ENCODE measurements at regions not wholly inside any gene's neighbourhood (a gene's known extent, or its start where the extent isn't known, plus 50 kb on each side); places are given as distances from the start of the nearest gene placed in this dataset.

DNA sequence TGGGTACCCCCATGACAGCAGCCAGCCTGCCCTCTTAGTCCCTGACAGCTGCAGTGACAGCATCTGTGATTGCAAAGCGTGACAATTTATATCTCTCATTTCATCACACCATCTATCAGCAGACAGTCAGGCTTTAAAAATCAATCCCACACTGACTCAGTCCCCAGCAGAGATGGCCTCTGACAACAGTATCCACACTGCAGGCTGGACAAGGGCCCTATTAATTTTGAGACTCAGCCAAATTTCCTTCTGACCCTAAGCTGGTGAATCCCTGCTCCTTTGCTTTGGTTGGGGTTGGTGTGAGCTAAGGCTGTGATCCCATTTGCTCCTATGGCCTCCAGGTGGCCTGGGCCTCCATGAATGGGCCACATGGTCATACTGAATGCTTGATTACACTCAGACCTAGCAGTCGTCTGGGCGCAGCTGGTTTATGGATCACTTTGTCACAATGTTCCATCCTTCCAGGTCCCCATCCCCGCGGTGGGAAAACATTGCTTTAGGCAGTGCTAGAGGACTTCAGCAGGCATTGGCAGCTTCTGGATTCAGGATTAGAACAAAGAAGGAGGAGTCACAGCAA is 68.2 kb upstream of the B3GAT1 start:
- DNase-seq = no peak

DNA sequence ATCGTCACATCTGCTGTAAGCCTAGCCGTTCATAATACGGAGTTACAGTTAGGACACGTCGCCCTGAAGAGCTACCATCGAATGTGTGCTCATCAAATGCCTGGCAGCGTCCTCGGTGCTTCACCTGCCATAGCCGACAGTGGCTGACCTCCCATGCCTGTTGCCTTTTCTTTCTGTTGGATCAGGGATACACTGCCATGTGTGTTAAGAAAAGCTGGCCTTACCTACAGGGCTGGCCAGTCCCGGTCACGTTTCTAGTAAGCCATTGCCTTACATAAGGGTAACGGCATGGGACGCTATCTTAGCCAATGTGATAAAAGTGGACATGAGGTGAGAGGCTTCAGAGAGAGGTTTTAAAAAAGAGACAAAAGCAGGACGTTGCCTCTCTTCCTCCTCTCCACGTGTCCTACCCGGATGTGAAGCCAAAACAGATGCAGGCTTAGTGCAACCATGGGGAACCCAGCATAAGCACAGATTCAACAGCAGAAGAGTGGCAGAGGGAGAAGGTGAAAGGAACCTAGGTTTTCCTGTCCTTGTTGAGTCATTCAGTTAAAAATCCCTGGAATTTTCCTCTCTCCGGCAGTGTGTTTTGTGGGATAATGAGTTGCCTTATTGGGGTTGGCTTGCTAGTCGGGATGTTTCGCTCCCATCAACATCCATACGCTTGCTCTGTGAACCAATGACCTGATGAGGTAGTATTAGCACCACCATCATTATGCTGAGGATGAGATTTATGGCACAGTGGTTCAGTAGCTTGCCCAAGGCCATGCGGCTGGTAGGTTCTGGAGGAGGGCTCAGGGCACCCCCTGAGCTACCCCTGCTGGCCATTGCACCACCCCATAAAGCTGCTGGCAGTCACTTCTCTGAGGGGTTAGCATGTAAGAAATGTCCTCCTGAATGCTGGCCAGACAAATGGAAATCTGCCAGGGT is 67.4 kb upstream of the B3GAT1 start:
- no peak for DNase-seq

DNA sequence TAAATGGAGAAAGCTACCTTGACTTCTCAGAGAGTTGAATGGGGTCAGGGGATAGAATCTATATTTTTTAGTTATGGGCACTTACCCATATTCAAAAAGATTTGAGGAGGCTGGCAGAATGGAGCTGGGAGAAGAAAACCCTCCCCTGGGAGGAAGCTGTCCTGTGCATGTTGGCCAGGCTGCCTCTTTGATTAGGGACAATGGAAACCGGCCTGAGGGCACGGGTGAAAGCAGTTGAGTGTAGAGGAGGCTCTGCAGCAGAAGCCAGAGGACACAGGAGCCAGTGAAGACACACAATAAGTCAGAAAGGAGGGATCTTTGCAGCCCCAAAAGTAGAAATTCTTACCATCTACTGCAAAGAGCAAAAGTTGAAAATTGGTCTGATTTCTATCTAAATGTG is 66.6 kb upstream of the B3GAT1 start:
- DNase-seq = no peak

DNA sequence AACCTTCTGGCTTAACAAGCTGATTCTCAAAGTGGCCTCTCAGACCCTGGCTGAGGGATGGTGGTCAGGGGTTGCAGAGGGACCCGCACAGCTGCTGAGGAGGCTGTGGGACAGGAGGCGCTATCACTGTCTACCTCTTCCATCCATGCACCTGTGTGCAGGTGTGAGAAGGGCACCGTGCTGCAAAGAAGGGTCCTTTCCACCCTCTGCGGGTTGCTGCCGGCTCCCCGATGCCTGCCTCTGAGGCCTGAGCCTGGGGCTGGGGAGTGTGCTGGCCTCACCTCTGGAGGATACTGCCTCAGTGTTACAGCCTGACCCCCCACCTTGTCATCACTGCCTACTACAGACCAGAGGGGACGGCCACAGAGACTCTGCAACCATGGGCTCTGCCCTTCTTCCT is 66.1 kb upstream of the B3GAT1 start:
- DNase-seq = no peak

DNA sequence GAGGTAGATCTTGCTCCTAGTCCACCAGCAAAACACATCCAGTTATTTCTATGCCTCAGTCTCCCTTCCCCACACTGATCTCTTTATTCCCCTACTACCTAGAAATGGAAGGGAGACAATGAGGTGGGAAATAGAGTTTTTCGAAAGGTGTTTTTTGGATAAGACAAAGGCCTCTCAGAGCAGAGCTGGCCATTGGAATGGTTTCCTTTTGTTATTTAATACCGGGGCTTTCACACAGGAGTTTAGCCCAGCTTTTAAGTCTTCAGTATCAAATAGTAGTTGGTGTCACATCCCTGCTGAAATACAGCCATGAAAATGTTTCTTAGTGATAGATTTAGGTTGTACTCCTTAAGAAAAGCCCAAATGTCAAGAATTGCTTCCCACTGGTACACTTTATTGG is 65.4 kb upstream of the B3GAT1 start:
- DNase-seq = no peak

DNA sequence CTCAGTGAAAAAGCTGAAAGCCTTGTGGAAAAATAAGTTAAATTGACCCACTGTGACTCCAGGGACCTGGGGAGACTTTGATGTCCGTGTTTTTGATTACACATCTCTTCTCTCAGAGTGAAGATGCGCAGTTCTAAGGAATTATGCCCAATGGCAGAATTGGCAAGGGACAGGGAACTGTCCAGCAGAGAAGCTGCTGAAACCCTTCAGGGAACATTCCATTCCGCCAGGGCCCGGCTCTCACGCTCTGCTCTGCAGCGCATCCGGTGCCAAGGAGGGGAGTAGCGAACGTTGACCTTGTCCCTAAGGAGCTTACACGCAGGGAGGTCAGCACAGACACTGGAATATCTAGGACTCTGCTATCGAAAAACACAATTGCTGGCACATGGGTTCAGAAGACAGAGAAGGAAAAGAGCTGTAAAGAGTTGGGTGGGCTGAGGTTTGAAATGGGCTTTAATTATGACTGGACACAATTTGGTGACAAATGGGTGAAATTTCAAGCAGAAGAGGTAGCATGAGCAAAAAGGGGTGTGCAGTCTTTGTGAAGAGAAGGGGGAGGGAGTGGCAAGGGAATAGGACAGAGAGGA is 64.5 kb upstream of the B3GAT1 start:
- DNase-seq = no peak

DNA sequence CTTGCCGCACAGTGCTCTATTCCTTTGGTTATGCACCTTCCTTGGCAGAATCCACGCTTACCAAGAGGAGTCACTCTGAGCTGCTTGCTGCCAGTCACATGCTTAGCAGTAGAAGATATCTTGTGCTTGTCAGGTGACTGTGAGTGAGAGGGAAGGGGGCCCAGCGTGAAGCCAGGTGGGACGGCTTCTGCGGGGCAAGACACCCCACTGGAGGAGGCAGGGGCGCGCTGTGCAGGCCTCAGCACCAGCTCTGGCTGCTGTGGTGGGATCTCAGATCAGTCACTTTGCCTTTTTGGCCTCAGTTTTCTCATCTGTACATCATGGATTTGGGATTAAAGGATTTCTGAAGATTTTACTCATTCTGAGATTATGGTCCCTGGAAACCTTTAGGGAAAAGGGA is 63.9 kb upstream of the B3GAT1 start:
- no peak for DNase-seq

DNA sequence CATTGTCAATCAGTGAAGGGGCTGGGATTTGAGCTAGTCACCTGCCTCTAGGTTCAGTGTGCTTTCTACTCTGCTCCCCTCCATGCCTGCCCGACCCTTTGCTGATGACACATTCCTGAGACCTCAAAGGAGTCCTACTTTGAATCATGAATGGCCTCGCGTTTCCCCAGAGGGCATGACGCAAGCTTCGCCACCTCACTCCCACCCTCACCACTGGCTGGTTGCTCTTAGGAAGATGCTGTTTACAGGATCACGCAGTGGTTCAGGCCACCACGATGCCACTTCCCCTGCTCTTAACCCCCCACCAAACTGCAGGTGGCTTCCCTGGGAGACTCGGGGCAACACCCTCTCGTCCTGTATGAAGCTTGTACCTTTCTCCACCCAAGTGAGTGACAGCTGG is 62.9 kb upstream of the B3GAT1 start:
- no peak for DNase-seq

DNA sequence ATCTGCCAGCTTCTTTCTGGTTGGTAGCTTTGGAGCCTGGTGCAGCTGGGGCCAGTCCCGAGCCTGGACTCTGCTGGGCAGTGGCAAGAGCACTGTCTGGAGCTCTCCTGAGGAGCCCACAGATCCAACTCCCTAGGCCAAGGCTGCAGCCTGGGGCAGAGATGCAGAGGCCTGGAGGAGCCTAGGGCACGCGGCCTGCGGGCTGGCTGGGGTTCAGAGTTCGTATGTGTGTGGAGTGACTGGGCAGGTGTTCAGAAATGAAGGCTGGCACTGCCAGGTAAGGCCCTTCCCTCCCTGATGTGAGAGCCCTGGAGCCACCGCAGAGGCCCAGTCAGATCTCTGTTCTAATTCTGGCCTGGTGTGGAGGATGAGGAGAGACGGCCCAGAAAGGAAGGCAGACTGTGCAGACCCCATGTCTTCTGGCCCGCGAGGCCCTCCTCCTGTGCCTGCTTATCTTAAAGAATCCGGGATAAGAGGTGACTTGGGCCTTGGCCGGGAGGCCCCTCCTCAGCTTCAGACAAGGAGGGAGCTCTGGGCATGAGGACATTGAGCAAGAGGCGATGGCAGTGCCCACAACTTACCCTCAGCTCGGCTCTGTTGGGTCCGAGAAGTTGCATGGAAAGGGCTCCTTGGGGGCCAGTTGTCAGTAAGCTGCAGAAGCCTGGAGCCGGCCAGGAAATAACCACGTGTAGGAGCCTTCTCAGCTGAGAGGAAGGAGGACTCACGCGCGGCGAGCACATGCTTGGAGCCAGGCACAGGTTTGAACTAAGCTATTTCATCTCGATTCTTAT is 62.2 kb upstream of the B3GAT1 start:
- DNase-seq = no peak

DNA sequence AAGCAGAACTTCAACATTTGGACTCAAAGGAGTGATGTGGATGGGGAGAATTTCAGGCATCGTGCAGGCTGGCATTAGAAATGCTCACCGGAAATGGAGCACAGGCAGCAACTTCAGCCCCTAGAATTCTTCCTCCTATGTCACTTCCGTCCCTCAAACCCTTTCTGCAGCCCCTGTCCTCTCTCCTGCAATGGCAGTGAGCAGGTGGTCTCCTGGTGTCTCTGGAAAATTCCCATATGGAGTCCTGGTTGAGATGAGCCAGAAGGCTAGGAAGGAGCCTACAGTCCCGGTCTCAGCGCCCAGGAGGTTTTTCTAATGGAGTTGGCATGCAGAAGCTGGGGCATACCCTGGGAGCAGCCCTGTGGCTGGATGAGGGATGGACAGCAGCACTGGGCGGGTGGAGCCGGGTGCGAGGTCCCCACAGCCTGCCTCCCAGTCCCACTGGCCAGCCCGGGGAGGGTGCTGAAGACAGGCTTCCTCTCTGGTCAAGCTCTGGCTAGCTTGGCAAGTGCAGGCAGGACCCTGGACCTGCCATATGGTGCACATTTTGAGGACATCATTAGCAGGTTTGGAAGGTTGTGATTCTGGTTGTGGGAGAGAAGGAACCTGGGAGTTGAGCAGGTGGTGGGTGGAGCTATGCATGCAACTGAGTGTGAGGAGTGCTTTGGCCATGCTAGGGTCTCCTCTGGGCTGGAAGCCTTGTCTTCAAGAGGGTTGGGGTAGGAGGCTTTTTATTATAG is 59.8 kb upstream of the B3GAT1 start:
- DNase-seq = no peak

DNA sequence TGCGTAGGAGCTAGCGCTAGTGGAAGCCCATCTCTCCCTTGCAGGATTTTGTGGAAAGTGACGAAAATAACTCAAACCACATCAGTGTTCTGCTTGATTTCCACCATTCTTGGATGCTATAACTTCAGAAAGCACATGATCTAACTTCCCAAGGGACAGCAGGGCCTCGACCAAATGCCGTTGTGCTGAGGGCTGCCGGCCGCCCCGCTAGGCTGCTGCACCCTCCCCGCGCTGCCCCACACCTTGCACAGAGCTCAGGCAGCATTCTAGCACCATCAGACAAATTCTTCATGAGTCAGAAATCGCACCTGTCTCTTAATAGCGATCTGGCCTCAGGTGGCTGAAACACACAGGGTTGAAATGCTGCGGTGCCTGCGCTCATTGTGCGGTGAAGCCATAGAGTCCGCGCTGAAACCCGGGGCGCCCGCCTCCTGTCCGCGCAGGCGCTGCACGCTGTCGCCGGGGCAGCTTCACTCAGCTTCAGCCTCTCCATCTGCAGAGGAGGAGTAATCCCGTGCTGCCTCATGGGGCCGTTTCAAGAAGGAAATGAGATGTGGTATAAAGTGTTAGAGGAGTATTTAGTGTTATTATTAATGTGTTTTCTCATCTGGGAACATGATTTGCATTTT is 59.2 kb upstream of the B3GAT1 start:
- DNase-seq = no peak

DNA sequence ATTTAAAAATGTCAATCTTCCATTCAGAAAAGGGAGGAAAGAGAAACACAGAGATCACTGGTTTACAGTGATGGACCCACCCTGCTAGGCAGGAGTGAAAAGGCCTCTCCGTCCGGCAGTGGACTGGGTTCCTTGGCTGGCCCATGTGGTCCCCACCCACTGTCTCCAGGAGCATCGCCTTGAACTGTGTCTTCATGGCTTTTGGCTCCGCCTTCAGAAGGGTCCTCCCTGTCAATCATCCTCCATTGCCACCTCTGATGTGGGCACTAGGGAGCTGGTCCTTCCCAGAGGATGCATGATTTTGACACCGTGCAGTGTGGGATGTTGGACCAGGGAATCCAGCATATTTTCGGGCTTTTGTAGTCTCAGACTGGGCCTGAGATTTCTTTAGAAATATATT is 58.2 kb upstream of the B3GAT1 start:
- DNase-seq = no peak

DNA sequence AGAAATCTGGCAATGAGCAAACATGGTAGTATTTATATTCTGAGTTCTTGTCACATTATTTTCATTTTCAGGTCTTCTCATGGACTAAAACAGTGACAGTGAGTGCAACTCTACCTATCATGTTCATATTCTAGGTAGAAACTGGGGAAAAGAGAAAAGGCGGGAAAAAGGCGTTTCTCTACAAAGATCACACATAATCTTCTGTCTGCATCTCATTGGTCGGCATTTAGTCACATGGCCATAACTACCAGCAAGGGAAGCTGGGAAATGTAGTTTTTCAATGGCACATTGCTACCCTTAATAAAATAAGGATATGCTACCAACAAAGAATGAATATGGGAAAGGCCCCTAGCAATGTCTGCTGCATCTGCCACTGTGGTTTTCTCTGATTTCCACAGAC is 57.6 kb upstream of the B3GAT1 start:
- DNase-seq = no peak

DNA sequence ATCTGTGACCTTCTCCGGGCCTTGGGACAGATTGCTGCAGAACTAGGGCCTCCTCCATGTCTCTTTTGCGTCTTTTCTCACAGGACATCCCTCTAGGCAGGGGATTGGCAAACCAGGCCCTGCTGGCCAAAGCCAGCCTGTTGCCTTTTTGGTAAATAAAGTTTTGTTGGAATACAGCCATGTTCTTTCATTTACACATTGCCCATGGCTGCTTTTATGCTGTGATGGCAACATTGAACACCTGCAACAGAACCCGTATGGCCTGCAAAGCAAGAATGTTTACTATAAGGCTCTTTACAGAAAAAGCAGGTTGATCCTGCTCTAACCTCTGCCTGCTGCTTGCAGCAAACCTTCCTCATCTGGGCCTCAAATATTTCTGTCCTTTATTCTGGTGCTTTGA is 56.8 kb upstream of the B3GAT1 start:
- DNase-seq = no peak

DNA sequence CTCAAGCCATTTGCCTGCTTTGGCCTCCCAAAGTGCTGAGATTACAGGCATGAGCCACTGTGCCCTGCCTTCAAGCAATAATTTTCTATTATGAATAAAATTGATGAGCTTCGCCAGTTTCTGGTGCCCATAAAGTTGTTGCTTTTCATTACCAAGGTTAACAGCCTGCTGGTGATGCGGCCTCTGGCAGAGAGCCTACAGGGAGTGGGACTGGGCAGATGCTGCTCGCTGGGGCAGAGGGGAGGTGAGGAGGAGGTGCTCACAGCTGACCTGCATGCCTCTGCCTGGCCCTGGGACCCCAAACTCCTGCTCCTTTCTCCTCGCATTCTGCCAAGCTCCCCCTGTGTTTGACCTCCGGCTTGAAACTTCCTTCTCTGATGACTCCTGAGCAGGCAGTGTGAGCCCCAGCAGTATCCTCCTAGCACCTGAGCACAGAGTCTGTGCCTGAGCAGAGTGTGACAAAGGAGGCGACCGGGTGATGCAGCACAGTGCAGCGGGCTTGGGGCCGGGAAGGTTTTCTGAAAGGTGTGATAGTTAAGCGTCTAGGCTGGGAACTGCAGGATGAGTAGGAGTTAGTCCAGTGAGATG is 56.1 kb upstream of the B3GAT1 start:
- DNase-seq = no peak

DNA sequence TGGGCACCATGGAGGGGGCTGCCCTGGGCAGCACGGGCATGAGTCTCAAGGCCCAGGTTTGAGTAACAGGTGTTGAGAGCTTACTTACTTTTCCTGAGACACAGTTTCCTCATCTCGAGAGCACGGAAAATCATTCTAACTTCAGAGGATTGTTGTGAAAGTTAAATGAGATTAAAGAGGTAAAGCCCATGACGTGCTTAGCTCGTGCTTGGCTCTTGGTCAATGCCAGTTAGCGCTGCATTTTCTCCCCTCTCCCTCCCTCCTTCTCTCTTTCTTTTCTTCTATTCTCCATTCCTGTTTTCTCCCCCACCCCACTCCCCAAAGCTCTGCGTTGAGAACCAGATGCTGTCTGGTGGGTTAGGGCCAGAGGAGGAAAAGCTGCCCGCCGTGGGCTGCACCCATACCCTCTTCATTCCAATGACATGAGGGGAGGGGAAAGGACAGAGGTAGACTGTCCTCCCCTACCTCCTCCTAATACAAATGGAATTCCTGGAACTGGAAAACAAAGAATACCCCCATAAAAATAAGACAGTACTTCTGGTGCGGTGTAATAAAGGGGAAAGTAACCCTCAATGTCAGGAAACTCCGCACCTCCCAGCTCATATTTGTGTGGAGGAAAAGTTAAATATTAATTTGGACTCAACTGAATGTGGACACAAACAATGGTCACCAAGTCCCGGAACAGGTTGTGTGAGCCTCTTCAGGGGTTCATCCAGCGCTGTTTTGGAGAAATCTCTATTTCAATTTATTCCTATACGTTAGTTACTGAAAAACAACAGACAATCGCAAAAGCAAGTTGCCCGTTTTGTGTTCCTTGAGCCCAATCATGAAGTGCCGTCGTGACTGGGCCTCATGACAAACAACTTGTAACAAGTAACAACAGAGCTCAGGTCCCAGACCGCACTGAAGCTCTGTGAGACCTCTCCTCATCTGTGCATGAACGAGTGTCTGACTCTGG is 54.8 kb upstream of the B3GAT1 start:
- no peak for DNase-seq

DNA sequence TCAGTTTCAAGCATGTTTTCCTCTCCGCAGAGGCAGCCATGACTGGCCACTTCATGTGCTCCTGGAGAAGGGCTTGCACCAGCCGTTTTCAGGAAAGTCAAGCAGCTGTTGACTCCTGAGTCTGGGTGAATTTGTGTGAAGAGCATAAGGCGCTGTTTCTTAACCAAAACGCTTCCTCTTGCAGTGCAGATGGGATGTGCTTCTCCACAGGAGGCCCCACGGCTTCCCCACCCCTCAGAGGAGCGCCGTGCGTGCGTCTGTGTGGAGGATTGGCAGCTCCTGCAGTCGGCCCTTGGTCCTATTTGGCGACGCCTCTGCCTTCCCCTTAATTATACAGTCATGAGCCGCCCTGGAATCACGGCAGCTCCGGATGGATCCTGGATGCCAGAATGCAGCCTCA is 54.1 kb upstream of the B3GAT1 start:
- DNase-seq = no peak

DNA sequence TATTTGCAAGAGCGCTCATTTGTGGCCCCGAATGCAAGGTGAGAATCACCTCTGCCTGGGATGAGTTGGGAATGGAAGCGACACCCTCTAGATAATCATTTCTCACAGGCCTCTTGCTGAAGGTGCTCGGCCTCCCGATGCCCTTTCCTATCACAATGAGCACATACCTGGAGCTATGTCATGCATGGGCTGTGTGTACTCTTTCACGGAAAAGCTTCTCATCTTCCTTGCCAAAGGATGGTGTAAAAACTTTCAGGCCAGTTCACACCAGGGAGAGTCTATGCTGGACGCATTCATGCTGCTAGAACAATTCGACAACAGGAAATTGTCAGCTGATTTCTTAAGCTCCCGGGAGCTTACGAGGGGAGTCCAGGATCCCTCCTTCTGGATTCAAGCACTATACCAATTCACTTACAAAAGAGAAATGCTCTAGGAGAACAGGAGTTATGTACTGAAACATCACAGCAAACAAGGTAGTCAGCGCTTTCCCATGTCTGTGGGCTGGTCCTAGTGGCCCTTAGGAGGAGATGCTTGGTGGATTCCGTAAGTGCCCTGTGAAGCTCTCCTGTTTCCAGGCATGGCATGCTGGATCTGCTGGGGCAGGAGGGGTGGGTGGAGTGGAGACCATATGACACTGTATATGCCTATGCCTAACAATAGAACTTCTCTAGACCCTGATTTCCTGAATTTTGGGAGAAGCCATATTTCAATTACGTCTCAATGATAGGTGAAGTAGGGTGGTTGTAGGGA is 53.1 kb upstream of the B3GAT1 start:
- DNase-seq = no peak

DNA sequence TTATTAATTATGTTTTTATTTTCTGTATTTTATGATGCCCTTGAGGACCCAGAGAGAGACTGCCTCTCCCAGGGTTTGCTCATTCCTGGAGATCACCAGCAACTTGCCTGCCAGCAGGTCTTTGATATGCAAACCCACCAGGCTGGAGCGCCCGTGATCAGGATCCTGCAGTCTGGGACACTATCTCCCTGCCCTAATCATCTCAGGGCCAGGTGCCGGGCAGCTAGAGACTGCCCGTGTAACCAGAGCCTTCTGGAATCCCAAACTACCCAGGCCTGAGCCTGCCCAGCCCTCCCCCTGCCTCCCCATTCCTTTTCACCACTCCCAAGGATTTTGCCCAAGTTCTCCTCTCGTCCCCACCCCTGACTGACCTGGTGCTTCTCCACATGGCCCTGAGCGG is 52.2 kb upstream of the B3GAT1 start:
- DNase-seq = no peak

DNA sequence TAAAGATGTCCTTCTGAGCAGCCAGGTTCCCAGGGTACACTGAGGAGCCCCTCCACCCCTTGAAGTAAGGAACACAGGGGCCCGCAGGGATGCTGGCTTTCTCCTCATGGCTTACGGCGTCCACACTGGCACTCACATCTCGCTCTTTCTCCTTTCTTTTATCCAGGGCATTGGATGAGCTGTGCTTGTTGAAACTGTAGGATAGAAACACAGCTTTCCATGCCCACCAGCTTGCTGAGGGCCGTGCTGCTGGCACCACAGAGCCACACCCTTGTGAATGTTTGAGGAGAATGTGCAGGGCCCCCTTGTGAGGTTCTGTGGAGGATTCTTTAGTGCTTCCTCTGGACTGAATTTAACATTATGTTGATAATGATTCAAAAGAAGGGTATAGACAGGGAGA is 51.7 kb upstream of the B3GAT1 start:
- DNase-seq = no peak
